ENCODE measurements at regions not wholly inside any gene's neighbourhood (a gene's known extent, or its start where the extent isn't known, plus 50 kb on each side); places are given as distances from the start of the nearest gene placed in this dataset.
A peak's percentile ranks its signal among the peaks of the same experiment; 100 is the strongest.
"Not testable (repeated sequence)": the region's sequence is repeated elsewhere in the genome, so short reads cannot be mapped to it uniquely, and the experiment has no call there.

DNA sequence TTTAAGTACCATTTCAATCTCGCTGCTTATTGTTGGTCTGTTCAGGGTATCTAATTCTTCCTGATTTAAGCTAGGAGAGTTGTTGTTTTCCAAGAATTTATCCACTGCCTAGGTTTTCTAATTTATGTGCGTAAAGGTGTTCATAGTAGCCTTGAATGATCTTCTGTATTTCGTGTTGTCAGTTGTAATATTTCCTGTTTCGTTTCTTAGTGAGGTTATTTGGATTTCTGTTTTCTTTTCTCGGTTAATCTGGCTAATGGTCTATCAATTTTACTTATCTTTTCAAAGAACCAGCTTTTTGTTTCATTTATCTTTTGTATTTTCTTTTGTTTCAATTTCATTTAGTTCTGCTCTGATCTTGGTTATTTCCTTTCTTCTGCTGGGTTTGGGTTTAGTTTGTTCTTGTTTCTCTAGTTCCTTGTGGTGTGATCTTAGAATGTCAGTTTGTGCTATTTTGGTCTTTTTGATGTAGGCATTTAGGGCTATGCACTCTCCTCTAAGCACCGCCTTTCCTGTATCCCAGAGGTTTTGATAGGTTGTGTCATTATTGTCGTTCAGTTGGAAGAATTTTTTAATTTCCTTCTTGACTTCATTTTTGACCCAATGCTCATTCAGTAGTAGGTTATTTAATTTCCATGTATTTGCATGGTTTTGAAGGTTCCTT lies 92.5 kb upstream of the CSRP2 start:
- not testable (repeated sequence) for H3K27me3 ChIP-seq (ENCODE audit: control insufficient read depth, insufficient read depth, low read length); H3K4me1 ChIP-seq (ENCODE audit: control insufficient read depth, insufficient read depth, low read length); H3K27ac ChIP-seq (ENCODE audit: low read length); H3K9me3 ChIP-seq (replicated peaks; ENCODE audit: control insufficient read depth, low read depth, low read length); H3K36me3 ChIP-seq (ENCODE audit: control insufficient read depth, insufficient read depth, low read length); DNase-seq; H3K4me3 ChIP-seq (ENCODE audit: low read length)
- WGBS (ENCODE audit: insufficient coverage), result no CpG with 5 or more reads among the region's 7 CpGs

DNA sequence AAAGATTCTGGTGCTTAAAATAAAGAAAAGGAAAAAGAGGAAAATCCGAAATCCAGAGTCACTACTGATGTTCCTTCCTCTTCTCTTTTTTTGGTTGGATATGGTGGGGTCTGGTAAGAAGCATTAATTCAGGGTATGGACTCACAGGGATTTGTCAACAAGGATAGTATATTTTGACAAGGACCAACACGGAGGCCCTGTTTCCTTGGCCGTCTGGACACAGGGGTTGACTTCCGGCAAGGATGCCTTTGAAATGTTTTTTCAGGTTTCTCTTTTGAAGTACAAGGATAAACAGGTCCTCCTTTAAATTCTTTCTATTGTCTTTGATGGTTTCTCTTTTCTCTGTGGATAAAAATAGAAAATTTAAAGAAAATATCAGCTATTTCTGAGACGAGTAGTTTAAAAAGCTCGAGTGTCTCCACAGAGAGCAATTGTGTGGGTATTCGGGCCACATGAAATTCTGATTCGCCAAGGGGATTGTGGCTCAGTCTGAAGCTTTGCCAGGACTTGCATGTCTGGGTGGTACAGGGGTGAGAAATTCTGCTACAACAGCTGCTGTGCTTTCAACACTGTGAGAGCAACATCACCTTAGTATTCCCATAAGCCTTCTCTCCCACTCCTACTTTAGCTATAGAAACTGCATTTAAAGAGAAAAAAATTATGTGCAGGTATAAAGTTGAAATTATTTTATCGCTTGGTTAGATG lies 88.5 kb upstream of the CSRP2 start:
- Histone ChIP-seq H3K36me3 (ENCODE audit: control insufficient read depth, insufficient read depth, low read length) (no peaks in the 10 kb centered on the region), H3K4me3 (ENCODE audit: low read length) (no peak overlapping the region), H3K9me3 (replicated peaks; ENCODE audit: control insufficient read depth, low read depth, low read length) (no peaks in the 10 kb centered on the region), H3K4me1 (ENCODE audit: control insufficient read depth, insufficient read depth, low read length) (peaks cover 2% of the 10 kb centered on the region), H3K27me3 (ENCODE audit: control insufficient read depth, insufficient read depth, low read length) (peaks cover 2% of the 10 kb centered on the region), H3K27ac (ENCODE audit: low read length) (no peak overlapping the region)
- WGBS (ENCODE audit: insufficient coverage), result 34% methylated on average over 3 of the region's 9 CpGs
- DNase-seq, result peak; percentile 49

DNA sequence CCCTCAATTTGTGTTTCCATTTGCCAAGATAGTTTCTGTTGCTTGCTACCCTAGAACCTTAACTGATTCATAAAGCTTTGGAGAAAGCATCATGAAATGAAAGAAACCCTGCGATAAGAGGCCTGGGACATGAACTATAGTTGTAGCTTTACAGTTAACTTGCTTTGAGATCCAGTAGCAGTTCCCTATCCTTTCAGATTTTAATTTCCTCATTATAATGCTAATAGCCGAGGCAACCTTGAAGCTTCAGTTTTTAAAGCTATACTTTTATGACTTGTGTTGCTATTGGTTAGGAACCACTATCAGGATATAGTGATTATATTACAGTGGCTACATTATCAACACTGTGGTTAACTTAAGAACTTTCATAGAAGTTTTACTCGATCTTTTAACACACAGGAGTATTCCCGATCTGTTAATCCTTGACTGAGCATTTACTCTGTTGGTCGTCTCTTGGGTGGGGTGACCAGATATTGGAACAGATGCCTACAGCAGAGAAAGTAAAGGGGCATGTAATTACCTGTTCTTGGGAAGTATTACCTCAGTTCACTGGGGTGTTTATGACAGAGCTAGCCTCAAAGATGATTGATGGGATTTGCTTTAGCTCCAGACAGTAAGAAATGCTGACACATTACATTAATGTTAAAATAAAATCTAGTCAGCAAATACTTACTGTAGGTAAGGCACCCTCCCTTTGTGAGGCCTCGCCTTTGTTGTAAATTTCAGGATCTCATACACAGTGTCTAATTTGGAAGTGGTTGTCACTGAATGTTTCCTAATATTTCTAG lies 86.2 kb upstream of the CSRP2 start:
- WGBS (ENCODE audit: insufficient coverage), result no CpG with 5 or more reads among the region's 6 CpGs
- no peak overlapping the region for H3K4me3 ChIP-seq (ENCODE audit: low read length)

DNA sequence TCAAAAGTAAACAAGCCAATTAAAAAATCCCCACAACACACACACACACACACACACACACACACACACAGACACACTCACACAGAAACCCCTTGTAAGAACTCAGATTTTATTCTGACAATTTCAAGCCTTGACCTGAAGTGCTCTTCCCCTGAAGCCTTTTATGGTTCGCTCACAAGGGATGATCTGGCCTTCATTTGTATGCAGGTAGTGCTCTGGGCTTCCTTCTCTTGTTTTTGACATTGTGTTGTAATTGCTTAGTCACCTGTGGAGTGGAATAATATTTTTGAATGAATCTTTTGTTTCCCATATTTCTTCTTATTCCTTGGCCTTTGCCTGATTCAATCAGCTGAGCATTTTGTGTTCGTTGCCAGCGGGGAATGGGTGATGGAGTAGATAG lies 83.3 kb upstream of the CSRP2 start:
- H3K36me3 ChIP-seq (ENCODE audit: control insufficient read depth, insufficient read depth, low read length), result no peaks in the 10 kb centered on the region
- no peak overlapping the region for H3K4me3 ChIP-seq (ENCODE audit: low read length)
- WGBS (ENCODE audit: insufficient coverage), result no CpG with 5 or more reads among the region's 3 CpGs

More for the DNA sequence above, 86.2 kb upstream of the CSRP2 start:
- no peaks in the 10 kb centered on the region for H3K36me3 ChIP-seq (ENCODE audit: control insufficient read depth, insufficient read depth, low read length)
- H3K27ac ChIP-seq (ENCODE audit: low read length), result no peak overlapping the region
- no peak for DNase-seq
- H3K4me1 ChIP-seq (ENCODE audit: control insufficient read depth, insufficient read depth, low read length), result peaks cover 2% of the 10 kb centered on the region
- no peaks in the 10 kb centered on the region for H3K9me3 ChIP-seq (replicated peaks; ENCODE audit: control insufficient read depth, low read depth, low read length)
- peaks cover 2% of the 10 kb centered on the region for H3K27me3 ChIP-seq (ENCODE audit: control insufficient read depth, insufficient read depth, low read length)

DNA sequence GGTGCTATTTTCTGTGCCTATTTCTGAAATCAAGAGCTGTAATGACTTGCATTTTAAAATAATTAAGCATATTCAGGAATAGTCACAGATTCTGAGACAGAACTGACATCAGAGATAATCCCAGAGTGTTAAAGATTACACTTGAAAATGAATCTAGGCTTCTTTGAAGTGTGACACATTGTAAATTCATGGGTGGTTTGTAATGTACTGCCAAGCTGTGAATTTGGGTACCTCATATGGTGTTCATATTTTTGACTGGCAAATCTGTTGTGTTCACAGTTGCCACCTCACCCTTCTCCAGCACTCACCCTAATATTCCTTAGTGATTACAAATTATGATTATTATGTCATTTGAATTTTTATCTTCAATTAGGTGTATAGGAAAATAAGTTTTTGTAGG lies 78.5 kb upstream of the CSRP2 start:
- Histone ChIP-seq H3K27ac (ENCODE audit: low read length) (no peak overlapping the region), H3K4me1 (ENCODE audit: control insufficient read depth, insufficient read depth, low read length) (no peaks in the 10 kb centered on the region), H3K27me3 (ENCODE audit: control insufficient read depth, insufficient read depth, low read length) (no peaks in the 10 kb centered on the region), H3K4me3 (ENCODE audit: low read length) (no peak overlapping the region), H3K9me3 (replicated peaks; ENCODE audit: control insufficient read depth, low read depth, low read length) (no peaks in the 10 kb centered on the region), H3K36me3 (ENCODE audit: control insufficient read depth, insufficient read depth, low read length) (no peaks in the 10 kb centered on the region)
- no peak for DNase-seq

More for the DNA sequence above, 83.3 kb upstream of the CSRP2 start:
- Histone ChIP-seq H3K27ac (ENCODE audit: low read length) (no peak overlapping the region), H3K27me3 (ENCODE audit: control insufficient read depth, insufficient read depth, low read length) (peaks cover 2% of the 10 kb centered on the region), H3K4me1 (ENCODE audit: control insufficient read depth, insufficient read depth, low read length) (peaks cover under 1% of the 10 kb centered on the region), H3K9me3 (replicated peaks; ENCODE audit: control insufficient read depth, low read depth, low read length) (no peaks in the 10 kb centered on the region)
- DNase-seq, result no peak

DNA sequence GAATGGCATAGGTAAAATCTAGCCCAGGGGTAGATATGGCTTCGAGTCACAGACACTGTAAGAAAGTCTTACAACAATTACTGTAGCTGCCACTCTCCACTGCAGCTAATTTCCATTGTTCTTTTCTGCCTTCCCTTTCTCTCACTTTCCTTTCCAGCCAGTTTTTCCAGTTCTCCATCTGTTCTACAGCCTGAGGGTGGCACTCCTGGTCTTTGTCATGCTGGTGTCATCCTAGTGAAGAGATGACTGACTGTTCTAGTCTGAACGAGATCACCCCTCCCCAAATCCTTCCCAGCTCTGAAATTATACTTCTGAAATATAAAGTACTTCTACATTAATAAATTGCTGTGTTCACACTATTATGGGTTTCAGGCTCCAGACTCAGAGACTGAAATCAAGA lies 74.2 kb upstream of the CSRP2 start:
- Histone ChIP-seq H3K36me3 (ENCODE audit: control insufficient read depth, insufficient read depth, low read length) (no peaks in the 10 kb centered on the region), H3K4me3 (ENCODE audit: low read length) (no peak overlapping the region), H3K4me1 (ENCODE audit: control insufficient read depth, insufficient read depth, low read length) (no peaks in the 10 kb centered on the region), H3K9me3 (replicated peaks; ENCODE audit: control insufficient read depth, low read depth, low read length) (no peaks in the 10 kb centered on the region), H3K27me3 (ENCODE audit: control insufficient read depth, insufficient read depth, low read length) (no peaks in the 10 kb centered on the region), H3K27ac (ENCODE audit: low read length) (no peak overlapping the region)
- 80% methylated on average over 1 of the region's 2 CpGs for WGBS (ENCODE audit: insufficient coverage)
- no peak for DNase-seq

DNA sequence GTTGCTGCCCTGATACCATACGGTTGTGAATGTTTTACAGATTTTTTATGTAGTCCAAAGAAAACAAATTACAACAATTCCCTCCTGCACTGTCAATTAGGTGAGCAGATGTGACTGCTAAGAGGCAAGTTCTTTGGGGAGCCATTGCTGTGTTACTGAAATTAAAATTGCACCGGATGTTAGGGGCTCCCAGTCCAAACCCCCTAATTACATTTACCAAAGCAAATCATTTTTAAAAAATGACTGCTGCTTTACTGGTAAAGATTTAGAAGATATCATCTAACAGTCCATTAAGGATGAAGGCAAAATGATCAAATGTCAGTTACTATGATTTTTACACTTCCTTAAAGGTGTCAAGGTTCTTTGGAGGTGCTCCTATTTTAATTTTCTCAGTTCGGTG lies 70.1 kb upstream of the CSRP2 start:
- DNase-seq, result no peak
- H3K4me3 ChIP-seq (ENCODE audit: low read length), result no peak overlapping the region
- H3K9me3 ChIP-seq (replicated peaks; ENCODE audit: control insufficient read depth, low read depth, low read length), result no peaks in the 10 kb centered on the region
- WGBS (ENCODE audit: insufficient coverage), result no CpG with 5 or more reads among the region's 3 CpGs
- no peaks in the 10 kb centered on the region for H3K4me1 ChIP-seq (ENCODE audit: control insufficient read depth, insufficient read depth, low read length)
- no peak overlapping the region for H3K27ac ChIP-seq (ENCODE audit: low read length)
- no peaks in the 10 kb centered on the region for H3K36me3 ChIP-seq (ENCODE audit: control insufficient read depth, insufficient read depth, low read length)
- no peaks in the 10 kb centered on the region for H3K27me3 ChIP-seq (ENCODE audit: control insufficient read depth, insufficient read depth, low read length)

DNA sequence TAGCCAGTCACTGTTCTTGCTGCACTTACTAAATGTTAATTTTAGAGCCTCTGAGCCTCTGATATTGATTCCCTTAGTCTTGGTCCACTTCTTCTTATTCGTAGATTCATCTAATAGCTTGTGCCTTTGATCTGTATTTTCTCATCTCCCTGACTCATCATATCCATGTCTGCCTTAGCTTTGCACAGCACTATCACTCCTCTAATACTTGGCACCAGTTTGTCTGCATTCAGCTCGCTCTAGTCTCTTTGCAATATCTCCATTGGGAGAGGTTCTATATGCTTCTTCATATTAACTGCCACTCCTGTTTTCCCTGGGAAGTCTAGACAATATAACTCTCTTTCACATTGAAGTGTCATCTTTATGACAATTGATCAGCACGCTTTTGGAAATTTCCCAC lies 68.5 kb upstream of the CSRP2 start:
- DNase-seq, result no peak
- no peak overlapping the region for H3K4me3 ChIP-seq (ENCODE audit: low read length)
- no peaks in the 10 kb centered on the region for H3K9me3 ChIP-seq (replicated peaks; ENCODE audit: control insufficient read depth, low read depth, low read length)
- no peaks in the 10 kb centered on the region for H3K36me3 ChIP-seq (ENCODE audit: control insufficient read depth, insufficient read depth, low read length)
- H3K27me3 ChIP-seq (ENCODE audit: control insufficient read depth, insufficient read depth, low read length), result no peaks in the 10 kb centered on the region
- WGBS (ENCODE audit: insufficient coverage), result 67% methylated on average over 2 of the region's 3 CpGs
- H3K27ac ChIP-seq (ENCODE audit: low read length), result no peak overlapping the region
- peaks cover 3% of the 10 kb centered on the region for H3K4me1 ChIP-seq (ENCODE audit: control insufficient read depth, insufficient read depth, low read length)

DNA sequence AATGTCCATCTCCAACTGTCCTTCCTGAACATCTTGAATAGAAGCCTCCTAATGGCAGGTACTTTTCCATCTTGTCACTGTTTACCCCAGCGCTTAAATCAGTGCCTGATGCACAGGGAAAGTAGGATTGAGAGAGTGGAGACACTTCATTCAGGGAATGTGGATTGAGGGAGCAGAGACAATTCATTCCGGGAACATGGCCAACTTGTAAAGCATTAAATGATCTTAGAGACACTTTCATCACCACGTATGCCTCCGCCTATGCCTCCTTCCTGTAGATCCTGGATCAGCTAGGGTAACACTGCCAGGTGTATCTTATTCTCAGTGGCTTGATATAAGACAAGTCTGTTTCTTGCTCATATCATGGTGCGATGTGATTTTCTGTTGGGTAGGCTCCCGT lies 67.6 kb upstream of the CSRP2 start:
- H3K27ac ChIP-seq (ENCODE audit: low read length), result no peak overlapping the region
- no peak overlapping the region for H3K4me3 ChIP-seq (ENCODE audit: low read length)
- H3K9me3 ChIP-seq (replicated peaks; ENCODE audit: control insufficient read depth, low read depth, low read length), result no peaks in the 10 kb centered on the region
- no peaks in the 10 kb centered on the region for H3K36me3 ChIP-seq (ENCODE audit: control insufficient read depth, insufficient read depth, low read length)
- DNase-seq, result no peak
- WGBS (ENCODE audit: insufficient coverage), result 100% methylated on average over 1 of the region's 6 CpGs
- H3K27me3 ChIP-seq (ENCODE audit: control insufficient read depth, insufficient read depth, low read length), result no peaks in the 10 kb centered on the region
- peaks cover 3% of the 10 kb centered on the region for H3K4me1 ChIP-seq (ENCODE audit: control insufficient read depth, insufficient read depth, low read length)

DNA sequence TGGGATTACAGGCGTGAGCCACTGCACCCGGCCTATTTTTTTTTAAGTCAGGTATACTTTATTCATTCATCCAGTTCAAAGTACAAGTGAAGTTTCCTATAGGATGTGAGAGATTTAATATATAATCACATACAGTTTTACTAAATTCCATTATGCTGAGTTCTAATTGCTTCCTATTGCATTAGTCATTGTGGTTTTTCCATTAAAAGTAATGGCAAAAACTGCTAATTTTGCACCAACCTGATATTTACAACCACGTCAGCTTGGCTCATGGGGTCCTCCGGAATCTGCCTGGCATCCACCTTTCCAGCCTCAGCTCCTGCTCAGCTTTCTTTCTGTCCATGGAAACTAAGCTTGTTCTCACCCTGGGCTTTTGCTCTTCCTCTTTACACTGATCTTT lies 67.0 kb upstream of the CSRP2 start:
- no peaks in the 10 kb centered on the region for H3K27me3 ChIP-seq (ENCODE audit: control insufficient read depth, insufficient read depth, low read length)
- no peak overlapping the region for H3K4me3 ChIP-seq (ENCODE audit: low read length)
- no peak overlapping the region for H3K27ac ChIP-seq (ENCODE audit: low read length)
- H3K9me3 ChIP-seq (replicated peaks; ENCODE audit: control insufficient read depth, low read depth, low read length), result no peaks in the 10 kb centered on the region
- no peaks in the 10 kb centered on the region for H3K36me3 ChIP-seq (ENCODE audit: control insufficient read depth, insufficient read depth, low read length)
- no peak for DNase-seq
- H3K4me1 ChIP-seq (ENCODE audit: control insufficient read depth, insufficient read depth, low read length), result peaks cover 3% of the 10 kb centered on the region
- 93% methylated on average over 2 of the region's 4 CpGs for whole genome bisulfite sequencing (ENCODE audit: insufficient coverage)

All from muscle of leg (tissue), 3 donors.